IMR-90 (cell line): ENCODE measurements at regions not wholly inside any gene's neighbourhood (a gene's known extent, or its start where the extent isn't known, plus 50 kb on each side); places are given as distances from the start of the nearest gene placed in this dataset.
A peak's percentile ranks its signal among the peaks of the same experiment; 100 is the strongest.

Experiments used
- ATAC-seq: fragments of 200-7000 bp; cut with Tn5 transposase; 2 replicates; pipeline ENCODE4 v1.9.1; 2020; ENCODE audit warnings: low read depth, mild to moderate bottlenecking, moderate library complexity
- BruUV-seq: library from RNA; stranded (reverse); fragments of 400-500 nt; replicated peaks from 2 replicates; lab custom pipeline; 2021; lab: Mats Ljungman, UMichigan
- CTCF ChIA-PET: fragments of 300-600 bp; formaldehyde crosslinking; extraction: SDS; loops from one replicate; lab custom pipeline; 2021; ENCODE audit warnings: antibody characterized with exemption; lab: Yijun Ruan, JAX
- POLR2A ChIA-PET: fragments of 300-600 bp; sonication (Branson Sonifier 250); formaldehyde crosslinking; loops from one replicate; lab custom pipeline; 2022; ENCODE audit warnings: antibody characterized with exemption; ENCODE audit not compliant: unreplicated experiment; lab: Charles Lee
- DNase-seq: peaks from one replicate; pipeline ENCODE4 v3.0.0; 2013
- H2AFZ ChIP-seq: replicated peaks from 2 replicates; pipeline ENCODE3; 2013; ENCODE audit warnings: low read length, mild to moderate bottlenecking; ENCODE audit not compliant: poor library complexity
- H2AK5ac ChIP-seq: 2 replicates; pipeline ENCODE4 v1.6.1; 2013; ENCODE audit warnings: low read depth, low read length, inconsistent platforms
- H2AK9ac ChIP-seq: replicated peaks from 2 replicates; pipeline ENCODE3; 2013; ENCODE audit warnings: mild to moderate bottlenecking, low read depth, low read length, moderate library complexity; ENCODE audit not compliant: poor library complexity
- H2BK120ac ChIP-seq: 2 replicates; pipeline ENCODE4 v1.6.1; 2013; ENCODE audit warnings: low read depth, low read length, inconsistent platforms
- H2BK15ac ChIP-seq: 3 replicates; pipeline ENCODE4 v1.6.1; 2013; ENCODE audit warnings: low read depth, low read length, inconsistent platforms
- H2BK20ac ChIP-seq: 2 replicates; pipeline ENCODE4 v1.6.1; 2013; ENCODE audit warnings: low read depth, mild to moderate bottlenecking, inconsistent platforms, low read length, moderate library complexity
- H2BK5ac ChIP-seq: 2 replicates; pipeline ENCODE4 v1.6.1; 2013; ENCODE audit warnings: mild to moderate bottlenecking, low read depth, low read length, inconsistent platforms; ENCODE audit not compliant: poor library complexity, severe bottlenecking
- H3K14ac ChIP-seq: replicated peaks from 2 replicates; pipeline ENCODE4 v1.6.1; 2013; ENCODE audit warnings: low read depth, low read length, inconsistent platforms
- H3K18ac ChIP-seq: 2 replicates; pipeline ENCODE4 v1.6.1; 2013; ENCODE audit warnings: low read depth, low read length, control low read depth
- H3K23ac ChIP-seq: 2 replicates; pipeline ENCODE4 v1.6.1; 2013; ENCODE audit warnings: low read depth, low read length, inconsistent platforms
- H3K27ac ChIP-seq: 2 replicates; pipeline ENCODE4 v1.5.1; 2013; ENCODE audit warnings: mild to moderate bottlenecking, control low read depth, low read length; ENCODE audit not compliant: insufficient read depth
- H3K27me3 ChIP-seq: 2 replicates; pipeline ENCODE4 v1.6.1; 2013; ENCODE audit warnings: low read length; ENCODE audit not compliant: control insufficient read depth, insufficient read depth
- H3K36me3 ChIP-seq: 2 replicates; pipeline ENCODE4 v1.6.1; 2013; ENCODE audit warnings: low read length, mixed read lengths; ENCODE audit not compliant: control insufficient read depth, insufficient read depth
- H3K4ac ChIP-seq: 2 replicates; pipeline ENCODE4 v1.6.1; 2013; ENCODE audit warnings: low read depth, low read length, inconsistent platforms
- H3K4me1 ChIP-seq: 2 replicates; pipeline ENCODE4 v1.6.1; 2013; ENCODE audit warnings: low read length, mixed read lengths; ENCODE audit not compliant: control insufficient read depth, insufficient read depth
- H3K4me2 ChIP-seq: 2 replicates; pipeline ENCODE4 v1.6.1; 2013; ENCODE audit warnings: low read depth, mild to moderate bottlenecking, control low read depth, low read length, moderate library complexity
- H3K4me3 ChIP-seq: 2 replicates; pipeline ENCODE4 v1.5.1; 2013; ENCODE audit warnings: low read depth, mild to moderate bottlenecking, control low read depth, low read length, moderate library complexity; ENCODE audit not compliant: insufficient read depth
- H3K56ac ChIP-seq: 2 replicates; pipeline ENCODE4 v1.6.1; 2013; ENCODE audit warnings: low read length, inconsistent platforms; ENCODE audit not compliant: insufficient read depth; ENCODE audit errors: extremely low read depth
- H3K79me1 ChIP-seq, 2 experiments: 2 replicates each; pipeline ENCODE4 v1.6.1; 2013; ENCODE audit warnings: low read length in 2 of 2, inconsistent platforms in 1 of 2, low read depth in 1 of 2
- H3K9ac ChIP-seq: 2 replicates; pipeline ENCODE4 v1.6.1; 2013; ENCODE audit warnings: low read depth, low read length, control low read depth
- H3K9me1 ChIP-seq: 2 replicates; pipeline ENCODE4 v1.6.1; 2013; ENCODE audit warnings: low read length, inconsistent platforms; ENCODE audit not compliant: insufficient read depth
- H3K9me3 ChIP-seq: 2 replicates; pipeline ENCODE4 v1.6.1; 2013; ENCODE audit warnings: low read length; ENCODE audit not compliant: control insufficient read depth, insufficient read depth
- H4K20me1 ChIP-seq: 2 replicates; pipeline ENCODE4 v1.6.1; 2013; ENCODE audit warnings: low read length, inconsistent platforms; ENCODE audit not compliant: insufficient read depth
- H4K5ac ChIP-seq: 2 replicates; pipeline ENCODE4 v1.6.1; 2013; ENCODE audit warnings: mild to moderate bottlenecking, low read depth, low read length, control low read depth
- H4K8ac ChIP-seq, 2 experiments: 2 replicates each; pipeline ENCODE4 v1.6.1; 2013; ENCODE audit warnings: low read depth in 2 of 2, low read length in 2 of 2, control low read depth in 1 of 2, inconsistent platforms in 1 of 2
- H4K91ac ChIP-seq: 2 replicates; pipeline ENCODE4 v1.6.1; 2013; ENCODE audit warnings: low read depth, low read length, inconsistent platforms; ENCODE audit not compliant: insufficient read depth
- BHLHE40 ChIP-seq: fragments of 150-350 bp; IDR thresholded peaks from 2 replicates; pipeline ENCODE4 v1.6.1; 2016; ENCODE audit warnings: mild to moderate bottlenecking, low read depth, low read length
- CTCF ChIP-seq: conservative IDR thresholded peaks from 2 replicates; pipeline ENCODE4 v1.5.1; 2012; ENCODE audit warnings: mild to moderate bottlenecking, low read depth, low read length, improper control_type of control experiment
- FOS ChIP-seq: fragments of 150-350 bp; IDR thresholded peaks from 2 replicates; pipeline ENCODE4 v1.6.1; 2016; ENCODE audit warnings: low read depth, low read length
- WGBS, 2 experiments: methylation state at CpG; one replicate each; pipeline versions ENCODE4 v1.1.5 to v1.1.7; 2013; ENCODE audit warnings: missing lambda C conversion rate in 2 of 2; ENCODE audit not compliant: insufficient read length in 1 of 2; ENCODE audit errors: extremely low coverage in 2 of 2; 5-methylcytosine and 5-hydroxymethylcytosine counted together
- dilution Hi-C: fragments of 300-500 bp; cut with HindIII; formaldehyde crosslinking; loops from one replicate; pipeline ENCODE4 v1.14.3; 2018; ENCODE audit warnings: low sequenced_read_pairs; ENCODE audit not compliant: unreplicated experiment
- in situ Hi-C: fragments of 300-500 bp; cut with MboI; formaldehyde crosslinking; loops from 3 replicates; pipeline ENCODE4 v1.14.3; 2019; ENCODE audit warnings: low sequenced_read_pairs, inconsistent platforms, mixed read lengths
- intact Hi-C: fragments of 100-400 bp; cut with micrococcal nuclease; formaldehyde crosslinking; loops from 2 replicates; pipeline ENCODE4 v1.10.0; 2022

GRCh38 chr7:80335511-80336231 is 176.2 kb downstream of the GNAT3 start:
- in situ Hi-C loops = no loop called here
- Histone ChIP-seq H3K4me2 (peak overlapping the region; percentile 16), H2BK120ac (peak overlapping the region; percentile 91), H3K79me1 (no peaks in the 10 kb centered on the region), H3K4me3 (no peak overlapping the region), H3K9me3 (no peaks in the 10 kb centered on the region), H4K91ac (peak overlapping the region; percentile 54), H4K8ac (peak overlapping the region in 1 of 2 experiments; percentile 72; a peak in 2 of 4 replicates), H2BK20ac (peak overlapping the region; percentile 80; the same call in 1 of the 2 replicates), H2AK9ac (peak overlapping the region; percentile 48), H4K5ac (peak overlapping the region; percentile 1; the same call in 1 of the 2 replicates), H3K23ac (peak overlapping the region; percentile 80; the same call in 1 of the 2 replicates), H2BK5ac (peak overlapping the region; percentile 18), H3K36me3 (no peaks in the 10 kb centered on the region), H3K56ac (no peak overlapping the region), H2BK15ac (peak overlapping the region; percentile 40; the same call in 1 of the 3 replicates), H2AFZ (peak overlapping the region; percentile 60), H4K20me1 (no peaks in the 10 kb centered on the region), H2AK5ac (peak overlapping the region; percentile 57; the same call in 1 of the 2 replicates), H3K4me1 (peaks cover 2% of the 10 kb centered on the region), H3K14ac (peak overlapping the region; percentile 73; the same call in 1 of the 2 replicates), H3K18ac (peak overlapping the region; percentile 34; the same call in 1 of the 2 replicates), H3K9ac (peak overlapping the region; percentile 12; the same call in 1 of the 2 replicates), H3K4ac (peak overlapping the region; percentile 80), H3K27me3 (no peaks in the 10 kb centered on the region), H3K27ac (peak overlapping the region; percentile 80; the same call in 1 of the 2 replicates), H3K9me1 (no peaks in the 10 kb centered on the region; the same call in 1 of the 2 replicates)
- no TSS peak for BruUV-seq
- peak; percentile 53; the same call in 1 of the 2 replicates for TF ChIP-seq BHLHE40
- TF ChIP-seq FOS = 0 out of 2 replicates have a peak, but pooled peaks have one; percentile 3
- no peak for TF ChIP-seq CTCF
- intact Hi-C loops = no loop called here
- DNase-seq (peak; percentile 84), ATAC-seq (peak; percentile 83)
- dilution Hi-C loops = no loop called here
- 20% methylated on average over 1 of the region's 7 CpGs; no CpG with 5 or more reads in 1 of the 2 experiments for WGBS, 2 experiments
- POLR2A ChIA-PET = no interaction called here
- CTCF ChIA-PET = no interaction called here
